Activated naive CD8-positive, alpha-beta T cell treated with anti-CD3 and anti-CD28 coated beads for 36 hours (primary cell): ENCODE measurements at regions not wholly inside any gene's neighbourhood (a gene's known extent, or its start where the extent isn't known, plus 50 kb on each side); places are given as distances from the start of the nearest gene placed in this dataset.
"Not testable (repeated sequence)": the region's sequence is repeated elsewhere in the genome, so short reads cannot be mapped to it uniquely, and the experiment has no call there.

Experiments used
- DNase-seq: peaks from one replicate; pipeline ENCODE4 v3.0.0; 2021
- H3K27ac Mint-ChIP-seq: one replicate; pipeline ENCODE4 v1.8.0; 2022; ENCODE audit warnings: mild to moderate bottlenecking, moderate library complexity, mixed read lengths
- H3K27me3 Mint-ChIP-seq: one replicate; pipeline ENCODE4 v1.8.0; 2022; ENCODE audit warnings: mild to moderate bottlenecking, mixed read lengths
- H3K36me3 Mint-ChIP-seq: one replicate; pipeline ENCODE4 v1.8.0; 2021; ENCODE audit warnings: mild to moderate bottlenecking, mixed read lengths
- H3K4me1 Mint-ChIP-seq: one replicate; pipeline ENCODE4 v1.8.0; 2021; ENCODE audit warnings: mixed read lengths
- H3K4me3 Mint-ChIP-seq: one replicate; pipeline ENCODE4 v1.8.0; 2022; ENCODE audit warnings: mild to moderate bottlenecking, moderate library complexity, mixed read lengths
- H3K9me3 Mint-ChIP-seq: one replicate; pipeline ENCODE4 v1.8.0; 2022; ENCODE audit warnings: mixed read lengths

DNA sequence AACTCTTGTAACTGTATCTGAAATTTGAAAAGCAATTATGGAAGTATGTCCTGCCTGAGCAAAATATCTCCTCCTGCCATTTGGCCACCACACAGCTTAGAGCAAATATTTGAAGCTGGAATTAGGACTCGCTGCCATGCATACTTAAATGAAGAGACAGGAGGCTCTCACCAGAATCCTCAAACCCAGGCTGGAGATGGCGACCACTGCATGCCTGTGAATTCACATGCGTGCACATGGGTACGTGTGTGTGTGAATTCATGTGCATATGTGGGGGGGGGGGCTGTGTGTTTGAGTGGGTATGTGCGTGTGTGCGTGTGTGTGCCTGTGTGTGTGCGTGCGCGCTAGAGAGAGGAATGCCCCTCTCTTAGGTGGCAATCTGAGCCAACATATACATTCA, 84.1 kb upstream of the IRX1 start:
- Mint-ChIP-seq H3K9me3 (no peaks in the 10 kb centered on the region), H3K27me3 (no peaks in the 10 kb centered on the region), H3K4me1 (no peaks in the 10 kb centered on the region), H3K36me3 (no peaks in the 10 kb centered on the region), H3K4me3 (no peak overlapping the region), H3K27ac (no peak overlapping the region)
- no peak for DNase-seq

DNA sequence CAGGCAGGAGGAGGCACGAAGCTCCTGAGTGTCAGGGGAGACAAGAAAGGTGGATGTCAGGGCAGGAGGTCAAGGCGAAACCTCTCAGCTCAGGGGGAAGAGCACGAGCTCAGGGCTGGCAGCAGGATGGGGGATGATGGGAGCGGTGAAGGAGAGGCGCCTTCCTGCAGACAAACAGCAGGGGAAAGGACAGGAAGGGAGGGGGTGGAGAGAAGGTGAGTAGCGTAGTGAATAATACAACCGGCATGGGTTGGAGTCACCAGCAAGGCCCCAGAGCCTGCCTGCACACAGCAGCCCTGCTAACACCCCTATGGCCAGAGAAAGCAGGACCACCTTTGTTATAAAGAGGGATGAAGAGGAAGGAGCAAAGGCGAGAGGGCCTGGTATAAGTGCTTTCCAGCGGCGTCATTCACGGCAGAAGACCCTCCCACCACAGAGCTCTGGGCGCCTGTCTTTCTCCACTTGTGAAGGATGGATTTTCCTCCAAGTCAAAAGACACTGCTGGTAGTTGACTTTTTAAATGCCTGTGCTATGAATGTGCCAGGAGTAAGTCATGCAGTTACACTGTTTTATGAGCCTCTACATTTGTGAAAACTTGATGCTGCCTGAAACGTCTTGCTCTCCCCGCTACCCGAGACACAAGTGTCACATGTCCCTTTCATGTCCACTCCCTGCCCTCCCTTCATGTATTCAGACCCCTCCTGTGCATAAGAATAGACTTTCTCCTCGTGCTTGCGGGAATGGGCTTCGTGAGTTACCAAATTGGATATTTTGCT, 84.8 kb upstream of the IRX1 start:
- Mint-ChIP-seq H3K4me1 (no peaks in the 10 kb centered on the region), H3K9me3 (no peaks in the 10 kb centered on the region), H3K4me3 (no peak overlapping the region), H3K27ac (no peak overlapping the region), H3K27me3 (no peaks in the 10 kb centered on the region), H3K36me3 (no peaks in the 10 kb centered on the region)
- DNase-seq: no peak

DNA sequence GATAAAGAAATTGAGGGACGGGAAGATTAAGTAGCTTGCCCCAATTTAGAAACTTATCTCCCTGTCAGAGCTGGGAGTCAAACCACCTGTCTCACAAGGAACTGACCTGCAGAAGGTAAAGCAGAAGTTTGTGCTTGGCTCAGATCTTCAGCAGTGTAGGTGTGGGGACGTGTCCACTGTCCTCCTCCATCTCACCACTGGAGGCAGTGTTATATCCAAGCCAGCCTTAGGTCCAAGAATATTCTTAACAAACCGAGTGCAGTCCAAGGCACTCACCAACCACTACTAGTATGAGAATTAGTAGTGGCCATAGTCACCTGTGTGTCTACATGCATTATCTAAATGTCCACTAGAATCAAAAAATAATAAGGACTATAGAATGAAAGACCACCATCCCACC, 86.3 kb upstream of the IRX1 start:
- Mint-ChIP-seq H3K4me3 (no peak overlapping the region), H3K4me1 (no peaks in the 10 kb centered on the region), H3K27ac (no peak overlapping the region), H3K9me3 (no peaks in the 10 kb centered on the region), H3K27me3 (no peaks in the 10 kb centered on the region), H3K36me3 (no peaks in the 10 kb centered on the region)
- DNase-seq: no peak

DNA sequence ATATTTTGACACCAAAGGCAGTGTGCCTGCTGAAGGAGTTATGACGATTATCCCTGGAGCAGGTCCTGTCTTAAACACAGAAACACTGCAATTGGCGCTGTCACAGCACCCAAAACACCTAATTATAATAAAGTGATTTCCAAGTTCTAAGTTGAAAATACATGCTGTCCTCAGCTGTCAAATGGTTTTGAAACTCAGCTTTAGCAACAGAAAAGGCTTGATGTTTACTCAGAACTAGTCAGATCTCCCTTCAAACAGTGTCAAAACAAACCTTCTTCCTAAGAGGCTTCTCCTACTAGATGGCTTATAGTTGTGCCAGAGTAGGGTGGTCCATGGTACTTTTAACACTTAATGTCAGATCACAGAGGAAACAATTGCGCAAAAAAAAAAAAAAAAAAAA, 87.2 kb upstream of the IRX1 start:
- no peaks in the 10 kb centered on the region for H3K9me3 Mint-ChIP-seq
- H3K4me3 Mint-ChIP-seq: no peak overlapping the region
- no peaks in the 10 kb centered on the region for H3K36me3 Mint-ChIP-seq
- H3K4me1 Mint-ChIP-seq: no peaks in the 10 kb centered on the region
- DNase-seq: no peak
- H3K27ac Mint-ChIP-seq: no peak overlapping the region
- no peaks in the 10 kb centered on the region for H3K27me3 Mint-ChIP-seq

DNA sequence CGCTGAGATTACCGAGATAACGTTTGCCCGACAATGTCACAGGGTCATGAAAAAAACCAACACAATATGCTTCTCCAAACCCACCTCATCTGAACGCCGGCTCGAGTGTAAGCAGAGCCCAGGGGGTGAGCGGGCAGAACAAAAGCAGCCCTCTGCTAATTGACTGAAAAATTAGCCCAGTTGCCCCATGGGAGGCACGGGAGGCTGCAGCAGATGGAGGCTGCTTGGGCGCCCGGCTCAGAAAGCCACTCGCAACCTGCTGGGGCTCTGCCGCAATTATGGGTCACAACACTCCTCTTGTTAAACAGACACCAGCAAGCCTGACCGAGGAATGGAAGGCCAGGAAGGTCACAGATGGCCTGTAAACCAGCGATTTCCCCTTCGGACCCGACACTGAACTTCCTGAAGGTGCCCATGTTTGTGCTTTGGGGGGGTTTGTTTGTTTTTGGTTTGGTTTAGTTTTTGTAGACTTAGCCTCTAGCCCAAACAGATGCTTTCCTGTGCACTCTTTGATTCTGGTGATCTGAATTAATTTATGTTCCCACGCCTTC, 104.6 kb upstream of the IRX1 start:
- Mint-ChIP-seq H3K36me3 (peaks cover 2% of the 10 kb centered on the region), H3K27ac (no peak overlapping the region), H3K4me3 (no peak overlapping the region), H3K9me3 (peaks cover 2% of the 10 kb centered on the region), H3K4me1 (no peaks in the 10 kb centered on the region), H3K27me3 (no peaks in the 10 kb centered on the region)
- DNase-seq: no peak

DNA sequence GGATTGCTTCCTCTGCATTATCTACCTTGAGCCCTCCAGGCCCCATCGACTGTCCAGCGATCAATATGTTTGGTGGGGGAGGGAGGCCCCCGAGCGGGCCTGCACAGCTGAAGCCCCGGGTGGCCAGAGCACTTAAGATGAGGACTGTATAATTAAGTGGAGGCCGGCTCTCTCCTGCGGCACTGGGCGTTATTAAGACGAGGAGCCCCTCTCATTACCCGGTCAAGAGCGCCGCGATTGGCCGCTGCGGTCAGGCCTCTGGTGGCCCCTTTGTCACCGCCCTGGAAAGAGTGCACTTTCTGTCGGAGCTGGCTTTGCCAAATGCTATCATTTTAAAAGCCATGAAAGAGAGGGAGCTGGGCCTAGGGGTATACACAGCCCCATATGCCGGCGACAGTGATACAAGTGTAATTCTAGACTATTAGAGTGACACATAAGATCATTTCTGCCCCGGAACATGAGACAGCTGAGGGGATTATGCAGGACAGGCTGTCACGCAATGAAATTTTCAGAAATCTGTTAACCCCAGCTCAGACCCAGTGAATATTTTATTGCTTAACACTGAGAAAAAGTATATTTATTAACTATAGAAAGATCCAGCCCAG, 106.3 kb upstream of the IRX1 start:
- H3K9me3 Mint-ChIP-seq: peaks cover under 1% of the 10 kb centered on the region
- no peak overlapping the region for H3K4me3 Mint-ChIP-seq
- DNase-seq: no peak
- peaks cover 2% of the 10 kb centered on the region for H3K36me3 Mint-ChIP-seq
- H3K27me3 Mint-ChIP-seq: no peaks in the 10 kb centered on the region
- no peaks in the 10 kb centered on the region for H3K4me1 Mint-ChIP-seq
- H3K27ac Mint-ChIP-seq: no peak overlapping the region

DNA sequence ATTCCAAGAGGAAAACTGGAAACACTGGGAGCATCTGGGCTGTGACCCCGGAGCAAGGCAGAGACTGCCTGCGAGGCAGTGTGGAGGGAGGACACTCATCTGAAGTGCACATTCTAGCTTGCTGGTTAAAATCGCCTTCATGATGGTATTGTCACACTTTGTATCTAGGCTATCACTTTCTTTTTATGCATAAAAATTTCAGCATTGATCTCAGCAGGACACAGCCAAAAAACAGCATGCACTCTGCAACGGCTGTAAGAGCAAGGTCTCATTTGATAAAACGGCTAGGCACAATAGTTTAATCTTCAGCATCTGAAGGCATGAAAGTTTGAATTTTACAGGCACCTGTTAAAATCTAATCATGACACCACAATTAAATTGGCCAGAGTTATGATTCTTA, 110.8 kb upstream of the IRX1 start:
- Mint-ChIP-seq H3K27me3 (no peaks in the 10 kb centered on the region), H3K27ac (no peak overlapping the region), H3K4me1 (no peaks in the 10 kb centered on the region)

DNA sequence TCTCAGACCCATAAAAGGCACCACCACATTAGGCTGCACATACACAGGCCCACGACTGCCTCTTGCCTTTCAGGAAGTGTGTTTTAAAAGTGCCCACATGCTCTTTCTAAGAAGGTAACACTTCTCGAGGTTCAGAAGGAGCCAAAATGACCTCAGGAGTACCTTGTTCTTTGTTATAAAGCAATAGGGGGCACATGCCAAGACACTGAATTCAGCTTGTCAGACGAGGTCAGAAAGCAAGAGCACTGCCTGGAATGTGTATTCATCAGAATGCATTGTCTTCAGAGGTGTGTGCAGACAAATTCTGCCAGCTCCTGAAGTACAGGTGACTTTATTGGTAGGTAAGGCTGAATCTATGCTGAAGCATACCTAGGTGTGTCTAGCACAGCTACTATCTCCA, 114.5 kb upstream of the IRX1 start:
- peaks cover 5% of the 10 kb centered on the region for H3K9me3 Mint-ChIP-seq
- H3K27ac Mint-ChIP-seq: no peak overlapping the region
- H3K4me3 Mint-ChIP-seq: no peak overlapping the region
- no peaks in the 10 kb centered on the region for H3K4me1 Mint-ChIP-seq
- H3K27me3 Mint-ChIP-seq: no peaks in the 10 kb centered on the region
- no peaks in the 10 kb centered on the region for H3K36me3 Mint-ChIP-seq
- no peak for DNase-seq

More for the DNA sequence above, 110.8 kb upstream of the IRX1 start:
- H3K36me3 Mint-ChIP-seq: peaks cover 2% of the 10 kb centered on the region
- H3K4me3 Mint-ChIP-seq: no peak overlapping the region
- DNase-seq: no peak
- H3K9me3 Mint-ChIP-seq: peaks cover 5% of the 10 kb centered on the region

DNA sequence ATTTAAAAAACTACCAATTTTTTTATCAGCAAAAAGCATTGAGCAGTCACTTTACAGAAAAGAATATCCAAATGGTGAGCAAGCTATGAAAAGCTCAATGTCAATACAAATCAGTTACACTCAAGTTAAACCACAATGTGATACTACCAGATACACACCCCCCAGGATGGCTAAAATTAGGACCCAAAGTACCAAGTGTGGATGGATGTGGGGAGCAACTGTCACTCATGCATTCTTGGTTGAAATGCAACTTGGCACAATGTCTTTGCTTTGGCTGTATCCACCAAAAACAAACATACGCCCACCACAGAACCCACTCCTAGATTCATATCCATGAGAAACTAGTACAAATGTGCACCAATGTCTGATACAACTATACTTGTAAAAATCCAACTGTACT, 120.0 kb upstream of the IRX1 start:
- Mint-ChIP-seq H3K4me1 (no peaks in the 10 kb centered on the region), H3K36me3 (no peaks in the 10 kb centered on the region), H3K27me3 (no peaks in the 10 kb centered on the region), H3K4me3 (no peak overlapping the region), H3K27ac (no peak overlapping the region), H3K9me3 (no peaks in the 10 kb centered on the region)
- no peak for DNase-seq

DNA sequence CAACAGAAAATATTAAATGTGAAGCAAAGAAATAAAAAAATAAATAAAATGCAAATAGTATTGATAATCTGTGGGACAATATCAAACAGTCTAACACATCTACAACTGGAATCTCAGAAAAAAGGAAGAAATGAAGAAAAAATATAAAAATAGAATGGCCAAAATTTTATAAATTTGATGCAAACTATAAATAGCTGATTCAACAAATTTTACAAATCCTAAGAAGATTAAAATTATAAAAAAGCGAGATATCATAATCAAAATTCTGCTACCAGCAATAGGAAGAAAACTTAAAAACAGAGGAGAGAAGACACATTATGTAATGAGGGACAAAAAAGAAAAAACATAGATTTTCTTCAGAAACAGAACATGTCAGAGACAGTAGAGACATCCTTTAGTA, 129.2 kb upstream of the IRX1 start:
- H3K36me3 Mint-ChIP-seq: no peaks in the 10 kb centered on the region
- H3K9me3 Mint-ChIP-seq: peaks cover 8% of the 10 kb centered on the region
- no peaks in the 10 kb centered on the region for H3K27me3 Mint-ChIP-seq
- no peak overlapping the region for H3K27ac Mint-ChIP-seq
- no peaks in the 10 kb centered on the region for H3K4me1 Mint-ChIP-seq
- no peak for DNase-seq
- H3K4me3 Mint-ChIP-seq: no peak overlapping the region

DNA sequence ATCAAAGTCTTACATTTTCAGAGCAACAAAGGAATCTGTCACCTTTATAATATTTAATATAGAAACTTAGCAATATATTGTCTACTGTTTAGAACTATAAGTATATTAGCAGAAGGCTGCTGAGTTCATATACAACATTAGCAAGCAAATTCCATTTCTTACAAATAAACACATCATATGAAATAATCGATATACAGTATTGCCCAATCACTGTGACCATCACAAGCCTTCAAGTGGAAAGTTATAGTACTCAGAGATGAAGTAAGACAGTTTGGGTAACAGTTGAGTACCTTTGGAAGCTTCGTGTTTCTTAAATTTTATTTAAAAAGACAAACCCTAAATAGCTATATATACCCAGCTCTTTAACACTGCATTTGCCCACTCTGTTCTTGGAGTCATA, 135.2 kb upstream of the IRX1 start:
- H3K36me3 Mint-ChIP-seq: no peaks in the 10 kb centered on the region
- H3K9me3 Mint-ChIP-seq: peaks cover 2% of the 10 kb centered on the region
- no peaks in the 10 kb centered on the region for H3K27me3 Mint-ChIP-seq
- DNase-seq: no peak
- H3K4me3 Mint-ChIP-seq: no peak overlapping the region
- no peak overlapping the region for H3K27ac Mint-ChIP-seq
- H3K4me1 Mint-ChIP-seq: no peaks in the 10 kb centered on the region

DNA sequence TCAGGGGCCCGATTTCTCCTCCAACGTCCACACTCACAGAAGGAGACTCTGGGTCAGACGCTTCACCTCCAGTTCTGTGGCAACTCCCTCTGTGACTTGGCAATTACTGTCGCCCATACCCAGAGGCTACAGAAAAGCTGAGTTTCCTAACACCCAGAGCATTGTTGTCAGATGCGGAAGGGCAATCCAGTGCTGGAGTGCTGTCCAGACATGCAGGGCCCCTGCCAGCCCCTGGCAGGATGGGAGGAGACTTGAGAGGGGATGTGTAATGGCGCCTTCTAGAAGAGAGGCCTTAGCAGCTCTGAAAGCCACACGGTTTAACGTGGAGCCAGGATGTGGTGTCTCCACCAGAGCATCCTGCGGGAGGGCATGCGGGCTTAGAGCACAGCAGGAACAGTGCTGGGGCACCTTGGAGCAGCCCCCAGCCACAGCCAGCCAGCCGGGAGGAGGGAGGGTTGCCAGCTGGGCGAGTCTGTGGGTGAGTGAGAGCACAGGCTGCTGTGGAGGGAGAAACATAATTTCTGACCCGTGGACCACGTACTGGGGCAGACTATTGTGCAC, 139.4 kb upstream of the IRX1 start:
- Mint-ChIP-seq H3K9me3 (peaks cover 2% of the 10 kb centered on the region), H3K4me1 (no peaks in the 10 kb centered on the region), H3K4me3 (no peak overlapping the region), H3K27me3 (no peaks in the 10 kb centered on the region), H3K27ac (no peak overlapping the region), H3K36me3 (no peaks in the 10 kb centered on the region)
- no peak for DNase-seq

DNA sequence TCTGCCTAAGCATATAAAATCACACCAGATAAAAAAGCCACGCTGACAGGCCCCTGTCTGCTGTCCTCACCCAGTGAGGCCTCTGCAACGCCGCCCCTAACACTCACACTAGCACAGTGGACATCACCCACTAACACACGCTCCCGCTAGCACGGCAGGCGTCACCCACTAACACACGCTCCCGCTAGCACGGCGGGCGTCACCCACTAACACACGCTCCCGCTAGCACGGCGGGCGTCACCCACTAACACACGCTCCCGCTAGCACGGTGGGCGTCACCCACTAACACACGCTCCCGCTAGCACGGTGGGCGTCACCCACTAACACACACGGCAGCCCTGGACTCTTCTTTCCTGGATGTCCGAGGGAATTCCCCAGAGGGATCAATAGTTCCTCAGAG, 141.6 kb upstream of the IRX1 start:
- DNase-seq, H3K27me3 Mint-ChIP-seq, H3K27ac Mint-ChIP-seq: not testable (repeated sequence)

DNA sequence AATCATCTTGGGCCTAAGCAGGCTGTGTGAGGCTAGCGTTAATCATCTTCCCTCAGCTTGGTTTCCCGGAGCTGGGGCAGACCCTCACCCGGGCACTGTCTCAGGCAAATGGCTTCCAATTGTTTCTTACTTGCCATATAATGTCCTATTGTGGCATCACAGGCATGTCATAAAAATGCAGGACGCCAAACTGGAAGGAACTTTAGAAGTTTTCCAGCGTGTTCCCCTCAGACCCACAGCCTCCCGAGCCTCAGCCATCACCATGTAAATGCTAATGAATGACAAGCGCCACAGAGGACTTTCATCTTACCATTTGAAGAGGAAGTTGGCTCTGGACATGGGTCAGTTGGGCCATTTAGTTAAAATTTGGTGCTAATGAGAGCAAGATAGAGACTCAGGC, 143.0 kb upstream of the IRX1 start:
- DNase-seq: no peak
- no peaks in the 10 kb centered on the region for H3K27me3 Mint-ChIP-seq
- H3K9me3 Mint-ChIP-seq: no peaks in the 10 kb centered on the region
- H3K4me3 Mint-ChIP-seq: no peak overlapping the region
- H3K4me1 Mint-ChIP-seq: no peaks in the 10 kb centered on the region
- no peak overlapping the region for H3K27ac Mint-ChIP-seq
- H3K36me3 Mint-ChIP-seq: no peaks in the 10 kb centered on the region

More for the DNA sequence above, 141.6 kb upstream of the IRX1 start:
- H3K4me3 Mint-ChIP-seq, H3K9me3 Mint-ChIP-seq, H3K4me1 Mint-ChIP-seq, H3K36me3 Mint-ChIP-seq: not testable (repeated sequence)

DNA sequence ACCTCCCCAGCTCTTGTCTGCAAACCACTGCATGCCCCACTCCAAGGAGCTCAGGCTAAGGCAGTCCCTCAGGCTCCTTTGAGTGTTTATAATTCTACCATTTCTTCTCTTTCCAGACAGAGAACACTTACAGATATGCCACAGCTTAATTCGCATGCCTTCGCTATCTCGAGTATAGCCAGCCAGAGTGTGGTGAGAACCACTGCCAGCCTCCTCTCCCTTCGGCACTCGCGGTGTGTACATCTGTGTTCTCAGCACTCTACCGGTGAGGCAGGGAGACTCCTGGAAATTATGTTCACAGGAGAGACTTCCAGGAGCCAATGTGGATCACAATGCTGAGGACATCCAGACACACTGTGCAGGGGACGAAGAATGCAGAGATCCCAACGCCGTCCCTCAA, 143.7 kb upstream of the IRX1 start:
- Mint-ChIP-seq H3K27me3 (no peaks in the 10 kb centered on the region), H3K4me1 (no peaks in the 10 kb centered on the region), H3K27ac (no peak overlapping the region), H3K36me3 (no peaks in the 10 kb centered on the region), H3K9me3 (no peaks in the 10 kb centered on the region), H3K4me3 (no peak overlapping the region)
- DNase-seq: no peak

DNA sequence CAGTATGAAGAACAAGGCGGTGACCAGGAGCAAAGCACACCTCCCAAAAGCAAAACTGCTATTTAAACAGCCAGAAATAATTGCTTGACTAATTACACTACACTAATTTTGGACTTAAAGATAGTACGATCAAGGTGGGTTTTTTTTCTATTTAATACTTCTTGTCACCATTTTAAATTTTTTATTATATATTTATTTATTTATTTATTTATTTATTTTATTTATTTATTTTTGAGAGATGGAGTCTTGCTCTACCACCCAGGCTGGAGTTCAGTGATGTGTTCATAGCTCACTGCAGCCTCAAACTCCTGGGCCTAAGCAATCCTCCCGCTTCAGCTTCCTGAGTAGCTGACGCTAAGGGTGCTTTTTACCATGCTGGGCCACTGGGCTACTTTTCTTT, 146.2 kb upstream of the IRX1 start:
- Mint-ChIP-seq H3K36me3 (no peaks in the 10 kb centered on the region), H3K27me3 (no peaks in the 10 kb centered on the region), H3K9me3 (no peaks in the 10 kb centered on the region), H3K4me3 (no peak overlapping the region), H3K4me1 (no peaks in the 10 kb centered on the region), H3K27ac (no peak overlapping the region)
- no peak for DNase-seq
